ENCODE measurements at regions not wholly inside any gene's neighbourhood (a gene's known extent, or its start where the extent isn't known, plus 50 kb on each side); places are given as distances from the start of the nearest gene placed in this dataset.
A peak's percentile ranks its signal among the peaks of the same experiment; 100 is the strongest.
"Not testable (repeated sequence)": the region's sequence is repeated elsewhere in the genome, so short reads cannot be mapped to it uniquely, and the experiment has no call there.

GRCh38 chr13:87986639-87987250, 315.6 kb downstream of the SLITRK5 start:
- DNase-seq = no peak

DNA sequence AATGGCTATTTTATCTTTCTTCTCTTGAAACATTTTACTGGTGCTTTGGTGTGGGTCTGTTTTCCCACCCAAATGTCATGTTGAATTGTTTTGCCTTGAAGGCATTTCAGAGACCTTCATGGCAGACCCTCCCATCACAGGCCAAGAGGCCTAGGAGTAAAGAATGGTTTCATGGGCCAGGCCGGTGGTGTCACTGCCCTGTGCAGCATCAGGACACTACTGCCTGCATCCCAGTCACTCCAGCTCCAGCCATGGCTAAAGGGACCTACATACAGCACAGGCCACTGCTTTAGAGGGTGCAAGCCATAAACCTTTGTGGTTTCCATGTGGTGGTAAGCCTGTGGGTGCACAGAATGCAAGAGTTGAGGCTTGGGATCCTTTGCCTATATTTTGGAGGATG, 326.9 kb downstream of the SLITRK5 start:
- DNase-seq = no peak

DNA sequence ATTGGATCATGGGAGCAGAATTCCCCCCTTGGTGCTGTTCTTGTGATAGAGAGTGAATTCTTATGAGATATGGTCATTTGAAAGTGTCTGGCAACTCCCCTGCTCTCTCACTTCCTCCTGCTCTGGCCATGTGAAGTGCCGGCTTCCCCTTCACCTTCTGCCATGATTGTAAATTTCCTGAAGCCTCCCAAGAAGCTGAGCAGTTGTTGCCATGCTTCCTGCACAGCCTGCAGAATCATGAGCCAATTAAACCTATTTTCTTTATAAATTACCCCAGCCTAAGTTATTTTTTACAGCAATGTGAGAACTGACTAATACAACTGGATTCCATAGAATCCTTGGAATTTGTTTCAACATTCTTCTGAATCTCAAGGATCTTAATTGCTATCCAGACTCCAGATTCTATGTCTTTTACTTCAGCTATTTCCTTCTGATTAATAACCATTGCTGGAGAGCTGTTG, 328.1 kb downstream of the SLITRK5 start:
- no peak for DNase-seq

- DNase-seq = peak; percentile 44
These were observed 328.6 kb downstream of the SLITRK5 start for GRCh38 chr13:87999788-88000187.

DNA sequence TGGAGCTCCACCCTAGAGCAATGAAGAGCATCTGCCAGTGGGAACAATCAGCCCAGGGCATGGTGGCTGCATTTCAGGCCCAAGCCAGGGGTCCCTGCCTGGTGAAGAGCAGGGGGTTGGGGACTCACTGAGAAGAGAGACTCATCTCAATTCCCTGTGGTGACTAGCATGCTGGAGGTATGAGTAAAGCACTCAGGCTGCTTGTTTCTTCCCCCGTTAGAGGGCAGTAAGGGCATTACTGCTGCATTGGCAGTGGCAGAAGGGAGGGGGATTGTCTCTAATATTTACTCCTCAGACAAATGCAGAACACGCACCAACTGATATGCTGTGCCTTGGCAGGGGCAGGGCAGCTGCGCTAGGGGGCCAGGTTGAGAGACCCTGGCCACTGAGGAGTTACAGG, 329.1 kb downstream of the SLITRK5 start:
- DNase-seq = no peak

DNA sequence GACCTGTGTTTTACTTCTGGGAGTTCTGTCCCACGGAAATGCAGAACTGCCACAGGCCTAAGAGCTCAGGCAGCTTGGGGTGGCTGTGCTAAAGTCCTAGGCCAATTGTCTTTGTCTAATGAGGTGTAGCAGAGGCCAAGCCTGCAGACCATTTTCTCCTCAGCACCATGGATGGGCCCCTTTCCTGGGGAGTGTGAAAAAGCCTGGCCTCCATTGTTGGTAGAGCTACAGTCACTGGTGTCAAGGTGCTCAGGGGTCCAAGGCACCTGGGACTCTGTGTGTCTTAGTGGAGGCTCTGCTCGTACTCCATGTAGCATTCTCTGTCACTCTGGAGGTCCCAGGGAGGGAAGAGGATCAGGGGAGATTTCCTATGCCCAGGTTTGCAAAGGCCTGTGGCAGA, 329.6 kb downstream of the SLITRK5 start:
- no peak for DNase-seq

DNA sequence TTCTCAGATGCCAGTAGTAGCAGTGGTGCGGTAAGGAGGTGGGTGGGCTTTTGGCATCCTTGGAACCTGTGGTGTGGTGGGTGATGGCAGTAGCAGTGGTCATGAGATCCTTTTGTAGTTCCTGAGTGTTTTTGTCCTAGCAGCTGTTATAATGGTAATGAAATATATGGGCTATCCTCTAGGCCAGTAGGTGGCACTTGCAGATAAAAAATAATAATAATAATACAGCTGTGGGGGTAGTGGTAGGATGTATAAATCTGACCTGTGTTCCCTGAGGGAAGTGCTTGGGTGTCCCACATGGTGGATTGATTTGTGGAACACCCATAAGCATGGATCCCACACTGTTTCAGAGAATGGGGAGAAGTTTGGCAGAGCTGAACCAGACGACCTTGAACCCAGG, 334.0 kb downstream of the SLITRK5 start:
- DNase-seq = no peak

DNA sequence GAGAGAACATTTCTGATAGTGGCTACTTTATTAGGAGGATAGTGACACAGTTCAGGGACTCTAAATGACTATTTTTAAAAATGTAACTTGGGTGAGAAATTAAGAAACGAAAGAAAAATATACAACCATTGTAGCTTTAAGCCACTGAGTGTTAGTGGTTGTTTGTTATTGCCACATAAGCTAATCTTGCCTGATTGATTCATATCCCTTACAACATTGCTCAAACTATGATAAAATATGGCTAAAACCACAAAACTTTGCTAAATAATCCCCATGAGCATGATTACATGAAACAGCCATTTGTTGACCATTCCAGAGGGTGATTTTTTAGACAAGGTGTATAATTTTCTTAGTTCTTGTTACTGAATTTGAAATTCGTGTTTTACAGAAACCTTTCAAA, 343.4 kb downstream of the SLITRK5 start:
- peak; percentile 32 for DNase-seq

GRCh38 chr13:88022431-88023208, 351.4 kb downstream of the SLITRK5 start:
- DNase-seq = no peak

- DNase-seq = no peak
These were observed 355.1 kb downstream of the SLITRK5 start for GRCh38 chr13:88026241-88026640.

DNA sequence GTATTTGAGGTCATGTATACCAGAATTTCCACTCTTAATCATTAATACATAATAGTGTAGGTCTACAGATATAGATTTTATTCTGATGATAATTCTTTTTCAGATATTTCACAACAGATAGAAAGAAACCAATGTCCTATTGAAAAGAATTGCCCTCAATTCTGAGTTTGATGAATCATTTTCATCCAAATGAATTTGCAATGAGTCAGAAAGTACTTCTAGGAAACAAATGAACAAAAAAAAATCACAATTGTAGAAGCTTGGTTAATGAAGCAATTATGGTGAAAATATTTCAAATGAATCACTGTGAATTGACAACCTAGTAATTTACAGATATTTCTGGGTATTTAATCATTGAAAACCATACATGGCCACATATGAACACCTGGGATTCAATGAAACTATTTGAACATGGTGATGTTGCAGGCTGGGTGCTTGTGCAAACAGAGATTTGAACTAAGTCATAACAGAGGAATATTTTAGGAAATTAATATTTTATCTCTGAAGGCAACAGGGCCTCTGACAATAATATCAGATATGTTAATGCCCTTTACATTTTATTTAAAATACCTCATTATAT, 360.9 kb downstream of the SLITRK5 start:
- no peak for DNase-seq

DNA sequence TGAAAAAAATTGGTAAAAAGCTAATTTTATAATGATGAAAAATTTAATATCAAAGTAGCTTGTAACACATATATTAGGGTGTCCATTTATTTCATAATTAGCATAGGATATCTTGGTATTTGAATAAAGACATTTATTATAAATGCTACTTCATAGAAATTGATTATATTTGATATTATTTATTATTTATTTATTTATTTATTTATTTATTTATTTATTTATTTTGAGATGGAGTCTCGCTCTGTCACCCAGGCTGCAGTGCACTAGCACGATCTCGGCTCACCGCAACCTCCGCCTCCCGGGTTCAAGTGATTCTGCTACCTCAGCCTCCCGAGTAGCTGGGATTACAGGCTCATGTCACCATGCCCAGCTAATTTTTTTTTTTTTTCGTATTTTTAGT, 365.0 kb downstream of the SLITRK5 start:
- DNase-seq = not testable (repeated sequence)

- DNase-seq = no peak
These were observed 371.3 kb downstream of the SLITRK5 start for GRCh38 chr13:88042489-88042888.

DNA sequence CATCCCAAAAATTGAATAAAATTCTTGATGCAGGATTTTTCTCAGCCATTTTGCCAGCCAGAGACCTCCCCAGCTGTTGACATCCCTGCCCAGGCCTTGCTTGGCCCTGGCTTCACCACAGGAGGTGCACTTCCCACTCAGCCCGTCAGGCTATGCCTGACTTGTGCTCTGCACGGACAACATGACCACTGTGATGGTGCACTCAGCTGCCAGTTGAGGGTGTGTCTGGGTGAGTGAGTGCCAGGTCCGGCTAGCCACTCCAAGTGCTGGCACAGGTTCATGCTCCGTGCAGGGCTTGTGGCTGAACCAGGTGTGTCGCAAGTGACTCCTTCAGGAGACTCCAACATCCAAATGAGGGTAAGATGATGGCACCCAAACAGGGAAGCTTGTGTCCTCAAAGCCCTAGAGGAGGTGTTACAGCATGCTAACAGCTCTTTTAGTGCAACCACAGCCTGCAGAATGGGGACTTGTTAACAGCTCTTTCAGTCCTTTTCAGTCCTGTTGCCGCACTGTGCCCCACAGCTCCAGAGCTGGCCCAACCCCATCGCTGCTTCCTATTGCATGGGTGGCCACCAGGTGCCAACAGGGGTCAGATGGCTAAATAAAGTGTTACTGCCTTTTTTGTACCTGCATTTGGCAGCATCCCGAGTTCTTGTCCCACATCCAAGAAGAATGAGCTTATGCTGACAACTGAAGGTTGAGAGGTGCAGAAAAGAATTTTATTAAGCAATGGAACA, 380.7 kb downstream of the SLITRK5 start:
- no peak for DNase-seq

DNA sequence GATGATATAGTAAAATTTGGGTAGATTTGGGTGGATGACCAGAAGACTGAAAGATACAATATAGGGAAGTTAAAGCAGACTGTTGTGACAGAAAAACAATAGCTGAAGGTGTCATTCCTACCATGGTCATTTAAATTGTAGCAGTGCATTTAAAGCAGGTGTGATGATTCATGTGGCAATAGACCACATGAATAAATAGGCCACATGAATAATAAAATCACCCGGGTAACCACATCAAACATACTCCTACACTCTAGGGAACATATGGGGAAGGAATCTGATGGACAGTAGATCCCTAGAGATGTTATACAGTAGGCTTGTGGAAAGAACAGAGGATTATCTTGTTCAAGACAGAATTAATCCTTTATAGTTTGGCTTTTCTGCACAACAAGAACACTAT, 392.6 kb downstream of the SLITRK5 start:
- DNase-seq = no peak

DNA sequence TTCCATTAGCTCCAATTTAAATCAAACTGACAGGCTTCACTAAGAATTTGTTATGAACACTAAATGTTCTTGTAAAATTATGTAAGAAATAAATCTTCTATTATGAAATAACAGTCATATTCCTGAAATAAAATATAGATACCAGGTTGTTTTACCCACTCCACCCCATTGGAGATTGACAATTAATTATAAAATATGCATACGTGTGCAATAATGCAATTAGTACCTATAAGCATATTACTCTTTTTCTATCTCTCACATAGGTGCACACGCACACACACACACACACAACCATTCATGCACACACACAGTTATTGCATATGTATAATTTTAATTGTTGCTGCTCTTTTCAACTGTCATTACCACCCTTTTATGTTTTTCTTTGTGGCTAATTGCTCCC, 395.7 kb downstream of the SLITRK5 start:
- DNase-seq = no peak

- DNase-seq = no peak
These were observed 397.1 kb downstream of the SLITRK5 start for GRCh38 chr13:88068316-88068715.

GRCh38 chr13:88068975-88069374, 397.8 kb downstream of the SLITRK5 start:
- DNase-seq = no peak

- no peak for DNase-seq
These were observed 400.2 kb downstream of the SLITRK5 start for GRCh38 chr13:88071371-88071770.

GRCh38 chr13:88074794-88075510, 403.8 kb downstream of the SLITRK5 start:
- DNase-seq = no peak

GRCh38 chr13:88085036-88085435, 413.9 kb downstream of the SLITRK5 start:
- peak; percentile 20 for DNase-seq

DNA sequence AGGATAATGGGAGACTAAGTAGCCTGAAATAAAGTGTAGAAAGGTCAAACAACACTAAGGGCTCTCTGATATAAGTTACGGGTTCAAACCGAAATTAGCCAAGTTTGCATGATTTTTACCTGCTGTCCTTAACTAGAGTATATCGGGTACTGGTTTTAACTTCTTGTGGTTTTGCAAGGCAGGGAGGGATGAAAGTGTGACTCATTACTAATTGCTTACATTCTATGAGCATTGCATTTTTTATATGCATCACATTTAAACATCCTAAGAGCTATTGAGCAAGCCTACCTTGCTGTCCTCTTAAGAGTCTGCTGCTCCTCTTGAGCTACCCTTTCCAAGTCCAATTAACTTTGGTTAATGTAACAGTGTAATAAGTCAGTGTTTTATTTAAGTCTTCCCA, 415.4 kb downstream of the SLITRK5 start:
- no peak for DNase-seq

- DNase-seq = peak; percentile 45
These were observed 426.4 kb downstream of the SLITRK5 start for GRCh38 chr13:88097541-88097940.

Data from OCI-M1 (cell line).